Fibroblast of lung (primary cell): ENCODE measurements at regions not wholly inside any gene's neighbourhood (a gene's known extent, or its start where the extent isn't known, plus 50 kb on each side); places are given as distances from the start of the nearest gene placed in this dataset.

Experiments
- CTCF ChIP-seq, 2 donors: IDR thresholded peaks in 1 of 2; conservative IDR thresholded peaks in 1 of 2; 1 replicate in 1 of 2; 2 replicates in 1 of 2; pipeline ENCODE4 v1.5.1; 2011 to 2012; ENCODE audit warnings: low read length in 2 of 2, control low read depth in 1 of 2, inconsistent platforms in 1 of 2, low read depth in 1 of 2, mild to moderate bottlenecking in 1 of 2
- EZH2 ChIP-seq: IDR thresholded peaks from 2 replicates; pipeline ENCODE4 v1.5.1; 2012; ENCODE audit warnings: low read length, control low read depth, mild to moderate bottlenecking; ENCODE audit errors: missing control alignments

GRCh38 chr13:89748716-89749115 is 1598.8 kb upstream of the MIR17HG start:
- no peak for TF ChIP-seq CTCF (conservative IDR thresholded peaks at IDR 0.05 in 1 of 2, IDR thresholded peaks at IDR 0.05 in 1 of 2; ENCODE audit: low read depth in 1 of 2, low read length in 2 of 2)
- no peak for TF ChIP-seq EZH2
